GM18907 (cell line): ENCODE measurements at regions not wholly inside any gene's neighbourhood (a gene's known extent, or its start where the extent isn't known, plus 50 kb on each side); places are given as distances from the start of the nearest gene placed in this dataset.
A peak's percentile ranks its signal among the peaks of the same experiment; 100 is the strongest.

Experiments
- ATAC-seq: cut with Tn5 transposase; IDR thresholded peaks from one replicate; pipeline ENCODE4 v1.9.1; 2021; ENCODE audit warnings: mild to moderate bottlenecking, moderate library complexity; ENCODE audit not compliant: unreplicated experiment

DNA sequence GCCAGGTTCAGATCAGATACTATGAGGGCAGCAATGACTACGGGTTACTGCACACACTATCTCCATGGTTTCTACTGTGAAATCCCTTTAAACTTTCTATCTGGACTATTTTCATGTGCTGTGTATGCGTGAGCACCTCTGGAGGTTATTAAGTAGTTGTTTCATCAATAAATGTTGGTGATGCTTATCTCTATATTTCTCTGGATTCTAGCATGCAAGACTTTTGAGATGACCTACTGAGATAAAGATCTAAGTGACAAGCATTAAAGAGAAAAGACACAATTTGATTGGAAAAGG lies 194.0 kb downstream of the NRIP1 start:
- ATAC-seq, result no peak

DNA sequence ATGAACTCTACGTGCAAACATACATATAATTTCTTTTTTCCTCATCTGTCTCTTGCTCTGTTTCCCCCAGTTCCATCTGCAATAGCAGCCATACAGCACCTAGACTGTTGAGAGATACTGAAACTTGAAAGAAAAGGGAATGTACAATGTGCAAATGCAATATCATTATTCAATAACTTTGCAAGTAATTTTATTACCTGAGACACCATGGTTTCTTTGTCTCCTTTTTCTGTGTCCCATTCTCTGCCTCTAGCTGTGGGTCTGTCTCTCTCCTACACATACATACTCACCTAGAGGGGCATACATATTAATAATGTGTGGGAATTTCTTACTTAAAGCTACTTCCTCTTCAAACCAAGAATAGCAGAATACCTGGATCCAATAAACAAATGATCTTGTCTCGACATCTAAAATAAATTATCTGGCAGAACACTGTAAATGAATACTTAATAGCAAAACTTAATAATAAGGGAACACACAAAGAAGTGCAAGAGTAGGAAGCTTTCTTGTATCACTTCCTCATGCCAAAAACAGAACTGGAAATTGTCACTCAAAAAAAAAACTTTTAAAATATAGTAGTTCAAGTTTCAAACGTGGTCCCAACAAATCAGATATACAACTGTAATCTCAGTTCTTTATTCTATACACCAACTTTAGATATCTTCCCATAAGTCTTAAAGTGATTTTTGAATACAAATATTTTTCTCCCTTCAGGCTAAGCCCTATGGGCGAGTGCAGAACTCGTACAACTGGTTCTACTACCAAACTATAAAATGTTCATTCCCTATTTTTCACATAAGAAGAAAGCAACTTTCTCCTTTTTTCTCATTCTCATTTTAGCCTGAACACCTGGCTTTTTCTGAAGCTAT lies 194.6 kb downstream of the NRIP1 start:
- peak; percentile 65 for ATAC-seq

DNA sequence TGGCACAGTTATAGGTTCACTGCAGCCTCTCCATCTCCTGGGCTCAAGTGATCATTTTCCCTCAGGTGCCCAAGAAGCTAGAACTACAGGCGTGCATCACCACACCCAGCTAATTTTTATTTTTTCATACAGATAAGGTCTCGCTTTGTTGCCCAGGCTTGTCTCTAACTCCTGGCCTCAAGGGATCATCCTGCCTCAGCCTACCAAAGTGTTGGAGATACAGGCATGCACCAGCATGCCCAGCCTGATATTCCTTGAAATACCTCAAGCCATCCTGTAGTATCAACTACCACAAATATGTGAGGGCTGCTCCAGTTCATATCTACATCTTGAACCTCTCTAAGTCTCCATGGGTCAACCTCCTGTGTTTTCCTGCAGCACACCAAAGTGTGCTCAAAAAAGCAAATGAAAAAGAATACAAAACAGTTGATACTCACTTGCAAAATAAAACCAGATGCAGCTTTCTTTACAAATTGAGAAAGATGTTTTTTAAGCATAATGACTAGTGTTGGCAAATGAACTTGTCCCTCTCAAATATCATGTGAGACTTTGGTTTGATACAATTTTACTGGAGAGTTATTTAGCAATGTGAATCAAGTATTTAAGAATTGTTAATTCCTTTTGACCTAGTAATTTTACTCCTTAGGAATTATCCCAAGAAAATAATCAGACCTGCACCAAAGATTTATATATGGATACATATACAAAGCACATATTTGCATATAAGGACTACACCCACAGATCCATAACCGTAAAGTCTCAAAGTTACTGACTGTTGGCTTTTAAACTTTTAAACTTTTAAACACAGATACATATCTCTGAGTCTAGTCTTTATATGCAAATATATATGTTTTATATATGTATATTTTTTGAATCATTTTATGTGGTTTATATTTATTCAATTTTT lies 197.7 kb downstream of the NRIP1 start:
- no peak for ATAC-seq

DNA sequence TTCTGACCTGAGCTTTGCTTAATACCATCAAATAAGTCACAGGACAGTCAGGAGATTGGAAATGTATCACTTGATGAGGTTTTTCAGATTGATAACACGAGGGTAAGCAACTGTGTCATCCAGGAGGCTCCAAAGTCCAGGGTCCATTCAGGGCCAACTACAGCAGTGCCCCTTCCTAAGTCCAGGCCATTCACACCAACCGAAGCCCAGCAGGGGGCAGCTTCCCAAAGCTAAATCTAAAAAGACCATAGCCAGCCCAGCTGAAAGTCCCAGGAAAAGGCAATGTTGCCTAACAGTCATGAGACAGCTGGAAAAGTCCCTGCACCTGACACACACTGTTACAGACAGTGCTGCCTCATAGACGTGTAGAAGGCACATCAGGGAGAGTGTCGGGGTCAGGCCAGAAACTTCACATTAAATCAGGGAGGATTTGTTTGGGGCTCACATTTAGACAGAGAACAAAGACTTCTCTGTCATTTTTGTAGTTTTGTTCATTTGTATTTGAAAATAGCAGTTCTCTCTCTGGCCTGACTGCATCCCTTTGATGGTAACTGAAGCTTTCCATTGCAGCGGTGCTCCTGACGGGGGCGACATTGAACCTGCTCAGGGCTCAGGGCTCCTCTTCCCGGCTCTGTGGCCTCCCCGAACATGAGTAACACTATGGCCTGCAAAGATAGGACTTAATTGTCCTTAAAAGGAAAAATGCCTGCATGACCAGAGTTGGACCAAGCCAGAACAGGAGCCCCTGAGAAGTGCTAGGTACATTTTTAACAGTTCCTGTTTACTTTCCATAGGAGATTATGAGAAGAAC lies 200.4 kb downstream of the NRIP1 start:
- ATAC-seq, result peak; percentile 68

DNA sequence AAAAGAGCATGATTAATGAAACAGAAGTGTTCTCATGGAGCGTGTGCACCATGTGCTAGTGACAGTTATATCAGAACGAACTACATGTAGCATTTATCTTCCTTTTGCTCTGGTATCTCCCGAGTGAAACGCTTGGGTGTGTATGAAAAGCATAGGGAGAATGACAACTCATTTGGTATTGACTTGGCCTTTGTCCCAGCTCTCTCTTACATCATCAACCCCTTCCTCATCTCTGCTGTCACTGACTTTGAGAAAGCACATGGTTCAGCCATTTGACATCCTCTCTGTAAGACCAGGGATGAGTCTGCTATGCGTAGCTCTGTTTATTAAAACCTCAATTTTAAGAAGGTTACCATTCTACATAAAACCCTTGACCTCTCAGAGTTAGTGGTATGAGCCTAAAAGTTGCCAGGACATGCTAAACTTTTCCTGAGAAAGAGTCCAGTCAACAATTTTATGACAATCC lies 201.0 kb downstream of the NRIP1 start:
- no peak for ATAC-seq

DNA sequence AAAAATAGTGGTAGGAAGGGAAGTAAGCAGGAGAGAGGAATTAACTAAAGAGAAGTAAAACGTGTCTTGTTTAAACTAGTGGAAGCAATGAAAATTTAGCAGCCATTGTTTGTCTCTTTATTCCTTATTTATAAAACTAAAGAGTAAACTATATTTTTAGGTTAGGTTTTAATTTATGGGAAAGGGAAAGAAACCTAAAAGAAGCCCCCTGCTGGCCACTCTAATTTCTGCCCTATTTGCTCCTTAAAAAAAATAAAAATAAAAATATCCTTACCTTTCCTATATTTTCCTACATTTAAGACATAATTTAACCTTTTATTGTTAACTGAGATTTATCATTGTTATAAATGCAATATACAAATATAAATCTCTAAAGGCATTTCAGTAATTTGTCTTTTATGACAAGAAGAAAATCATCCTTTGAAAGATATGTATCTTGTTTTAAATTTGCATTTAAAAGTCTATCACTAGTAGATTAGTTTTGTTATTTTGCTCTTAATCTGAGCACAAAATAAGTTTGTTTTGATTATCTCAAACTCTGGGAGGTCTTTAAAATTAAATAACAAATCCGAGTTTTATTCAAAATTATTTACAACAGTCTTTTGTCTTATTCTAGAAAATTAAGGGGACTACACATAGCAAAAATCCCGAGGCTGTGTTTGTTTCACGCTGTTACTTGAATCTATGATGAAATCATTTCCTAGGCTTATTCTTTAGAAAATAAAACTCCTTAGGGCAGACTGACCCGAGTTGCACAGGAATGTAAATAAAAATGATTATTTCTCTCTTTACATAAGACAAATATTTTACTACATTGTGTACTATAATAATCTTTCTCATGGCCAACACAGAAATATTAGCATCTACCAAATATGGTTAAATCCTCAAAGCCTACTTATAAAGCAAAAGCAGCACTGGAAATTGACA lies 201.7 kb downstream of the NRIP1 start:
- no peak for ATAC-seq

DNA sequence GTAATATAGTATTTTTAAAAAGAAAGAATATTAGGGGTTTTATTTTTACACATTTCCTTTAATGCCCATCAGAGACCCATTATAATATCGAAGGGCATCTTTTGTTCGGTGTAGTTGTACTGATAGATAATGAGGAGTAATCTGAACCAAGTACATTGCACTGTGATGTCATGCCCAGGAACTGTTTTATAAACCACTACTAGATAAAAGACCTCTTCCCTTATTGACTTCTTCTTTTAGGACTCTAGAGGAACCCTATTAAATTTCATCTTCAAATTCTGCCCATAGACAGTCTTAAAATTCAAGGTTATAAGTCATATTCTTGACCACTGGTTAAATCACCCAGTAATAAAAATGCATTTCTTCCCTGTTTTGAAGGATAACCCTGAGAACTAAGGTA lies 206.5 kb downstream of the NRIP1 start:
- no peak for ATAC-seq

DNA sequence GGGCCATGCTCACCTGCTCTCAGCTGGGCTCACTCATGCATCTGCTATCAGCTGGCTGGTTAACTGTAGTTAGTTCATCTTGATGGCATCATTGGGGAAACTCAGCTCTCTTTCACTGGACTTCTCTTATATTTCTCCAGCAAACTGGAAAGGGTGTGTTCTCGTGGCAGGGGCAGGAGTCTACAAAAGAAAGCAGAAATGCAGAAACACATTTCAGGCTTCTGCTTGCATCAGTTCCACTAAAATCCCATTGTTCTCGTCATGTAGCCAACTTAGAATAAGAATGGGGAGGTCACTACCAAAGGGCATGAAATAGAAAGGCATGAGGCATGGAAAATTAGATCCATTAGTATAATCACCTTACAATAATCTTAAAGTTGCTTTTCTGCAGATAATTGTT lies 207.3 kb downstream of the NRIP1 start:
- ATAC-seq, result no peak

DNA sequence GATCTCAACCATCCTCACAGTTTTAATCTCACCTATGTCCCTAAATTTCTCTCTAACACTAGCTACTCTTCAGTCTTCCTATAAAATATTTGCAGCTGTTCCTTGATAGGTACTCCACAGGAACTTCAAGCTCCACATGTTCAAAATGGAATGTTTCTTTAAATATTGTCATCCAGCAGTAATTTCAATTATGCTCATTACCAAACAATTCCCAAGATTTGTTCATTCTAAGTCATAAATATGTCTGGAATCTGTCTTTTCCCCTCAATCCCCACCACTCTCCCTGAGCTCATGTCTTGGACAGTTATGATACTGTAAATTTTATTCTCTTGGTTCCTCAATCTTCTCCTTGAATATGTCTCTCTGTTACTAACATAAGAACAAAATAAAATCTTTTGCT lies 214.4 kb downstream of the NRIP1 start:
- ATAC-seq, result no peak

DNA sequence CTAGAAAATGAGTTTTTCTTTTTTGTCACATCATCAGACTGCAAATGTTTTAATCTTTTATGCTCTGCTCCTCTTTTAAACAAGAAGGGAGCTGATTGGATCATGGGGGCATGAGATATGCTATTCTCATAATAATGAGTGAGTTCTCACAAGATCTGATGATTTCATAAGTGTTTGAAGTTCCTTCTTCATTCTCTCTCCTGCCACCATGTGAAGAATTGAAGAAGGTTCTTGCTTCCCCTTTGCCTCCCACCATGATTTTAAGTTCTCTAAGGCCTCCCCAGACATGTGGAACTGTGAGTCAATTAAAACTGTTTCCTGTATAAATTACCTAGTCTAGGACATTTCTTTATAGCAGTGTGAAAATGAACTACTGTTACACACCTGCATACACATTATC lies 218.2 kb downstream of the NRIP1 start:
- ATAC-seq, result no peak

DNA sequence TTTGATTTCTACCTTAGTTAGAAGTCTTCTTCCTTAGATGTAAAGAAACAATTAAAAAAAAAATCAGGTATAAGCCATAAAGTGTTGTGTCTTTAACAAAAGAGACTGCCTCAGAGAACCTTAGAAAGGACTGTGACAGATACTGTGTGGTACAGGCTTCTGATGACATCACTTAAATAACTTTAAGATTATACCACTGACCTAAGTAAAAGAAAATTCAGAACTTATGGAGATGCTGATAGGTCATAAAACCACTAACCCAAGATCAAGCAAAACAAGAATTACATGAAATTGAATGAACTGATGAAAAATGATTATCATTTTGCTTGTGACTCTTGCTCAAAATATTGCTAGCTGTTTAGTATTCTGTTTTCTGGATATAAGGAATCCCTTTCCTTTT lies 220.8 kb downstream of the NRIP1 start:
- ATAC-seq, result no peak

DNA sequence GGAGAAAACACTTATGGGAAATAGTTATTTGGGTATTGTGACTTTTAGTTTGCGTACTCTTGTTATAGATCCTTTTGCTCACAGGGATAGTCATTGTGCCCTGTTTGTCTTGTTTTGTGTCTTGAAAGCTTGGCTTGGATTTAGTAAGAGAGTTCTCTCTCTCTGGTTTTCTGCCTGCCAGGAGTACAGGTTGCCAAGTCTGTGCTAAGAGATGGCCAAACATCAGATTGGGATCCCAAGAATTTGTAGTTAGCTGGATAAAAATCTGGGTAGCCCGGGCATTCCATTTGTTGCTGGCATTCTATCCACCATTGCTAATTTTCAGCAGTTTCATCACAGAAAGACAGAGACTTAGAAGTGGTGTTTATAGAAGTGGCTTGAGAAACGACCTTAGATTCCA lies 222.2 kb downstream of the NRIP1 start:
- ATAC-seq, result no peak

DNA sequence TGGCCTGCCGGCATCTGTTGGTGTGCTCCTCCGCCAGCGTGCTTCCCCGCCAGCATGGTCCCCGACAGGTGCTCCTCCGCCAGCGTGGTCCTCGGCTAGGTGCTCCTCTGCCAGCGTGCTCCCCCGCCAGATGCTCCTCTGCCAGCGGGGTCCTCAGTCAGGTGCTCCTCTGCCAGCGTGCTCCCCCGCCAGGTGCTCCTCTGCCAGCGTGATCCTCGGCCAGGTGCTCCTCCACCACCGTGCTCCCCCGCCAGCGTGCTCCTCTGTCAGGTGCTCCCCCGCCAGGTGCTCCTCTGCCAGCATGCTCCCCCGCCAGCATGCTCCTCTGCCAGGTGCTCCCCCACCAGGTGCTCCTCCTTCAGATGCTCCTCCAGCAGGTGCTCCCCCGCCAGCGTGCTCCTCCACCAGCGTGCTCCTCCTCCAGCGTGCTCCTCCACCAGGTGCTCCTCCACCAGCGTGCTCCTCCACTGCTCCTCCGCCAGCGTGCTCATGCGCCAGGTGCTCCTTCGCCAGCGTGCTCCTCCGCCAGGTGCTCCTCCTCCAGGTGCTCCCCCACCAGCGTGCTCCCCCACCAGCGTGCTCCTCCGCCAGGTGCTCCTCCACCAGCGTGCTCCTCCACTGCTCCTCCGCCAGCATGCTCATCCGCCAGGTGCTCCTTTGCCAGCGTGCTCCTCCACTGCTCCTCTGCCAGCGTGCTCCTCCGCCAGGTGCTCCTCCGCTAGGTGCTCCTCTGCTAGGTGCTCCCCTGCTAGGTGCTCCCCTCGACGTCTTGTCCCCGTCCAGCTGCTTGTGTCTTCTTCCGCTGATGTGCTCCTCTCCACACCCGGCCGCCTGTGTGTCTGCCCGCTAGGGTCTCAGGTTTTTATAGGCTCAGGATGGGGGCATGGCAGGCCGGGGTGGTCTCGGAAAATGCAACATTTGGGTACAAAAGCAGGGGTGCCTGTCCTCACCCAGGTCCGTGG lies 223.0 kb downstream of the NRIP1 start:
- no peak for ATAC-seq

DNA sequence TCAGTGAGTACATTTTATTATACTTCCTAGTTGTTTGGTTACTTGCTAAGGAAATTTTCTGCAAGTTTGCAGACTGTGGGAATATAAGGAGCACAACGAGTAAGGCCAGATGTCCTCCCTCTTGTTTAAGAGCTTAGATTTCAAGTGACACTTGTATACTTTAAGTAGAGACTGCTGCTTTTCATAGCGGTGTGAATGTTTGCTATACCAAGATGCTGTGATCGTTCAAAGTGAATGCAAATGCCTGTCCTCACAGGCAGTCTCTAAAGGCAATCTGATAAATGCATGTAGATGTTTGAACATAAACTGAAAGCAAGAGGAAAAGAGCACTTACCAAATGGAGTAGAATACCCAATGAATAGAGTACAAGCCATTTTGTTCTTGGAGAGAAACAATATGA lies 226.4 kb downstream of the NRIP1 start:
- no peak for ATAC-seq

DNA sequence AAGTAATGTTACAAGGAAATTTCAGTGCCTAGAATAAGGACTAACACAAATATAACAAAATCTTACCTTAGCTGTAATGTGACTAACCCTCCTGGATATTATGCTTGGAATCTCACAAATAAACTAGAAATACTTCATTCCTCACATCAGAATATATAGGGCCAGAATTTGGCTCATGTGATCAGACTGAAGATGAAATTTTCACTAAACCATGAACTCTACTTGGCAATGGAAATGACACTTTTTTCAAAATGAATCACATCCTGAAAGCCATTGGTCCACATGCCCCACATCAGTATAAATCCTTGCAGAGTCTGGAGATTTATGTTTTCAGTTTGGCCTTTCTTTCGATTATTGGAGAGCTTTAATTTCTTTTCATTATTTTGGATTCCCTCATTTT lies 227.8 kb downstream of the NRIP1 start:
- ATAC-seq, result no peak

DNA sequence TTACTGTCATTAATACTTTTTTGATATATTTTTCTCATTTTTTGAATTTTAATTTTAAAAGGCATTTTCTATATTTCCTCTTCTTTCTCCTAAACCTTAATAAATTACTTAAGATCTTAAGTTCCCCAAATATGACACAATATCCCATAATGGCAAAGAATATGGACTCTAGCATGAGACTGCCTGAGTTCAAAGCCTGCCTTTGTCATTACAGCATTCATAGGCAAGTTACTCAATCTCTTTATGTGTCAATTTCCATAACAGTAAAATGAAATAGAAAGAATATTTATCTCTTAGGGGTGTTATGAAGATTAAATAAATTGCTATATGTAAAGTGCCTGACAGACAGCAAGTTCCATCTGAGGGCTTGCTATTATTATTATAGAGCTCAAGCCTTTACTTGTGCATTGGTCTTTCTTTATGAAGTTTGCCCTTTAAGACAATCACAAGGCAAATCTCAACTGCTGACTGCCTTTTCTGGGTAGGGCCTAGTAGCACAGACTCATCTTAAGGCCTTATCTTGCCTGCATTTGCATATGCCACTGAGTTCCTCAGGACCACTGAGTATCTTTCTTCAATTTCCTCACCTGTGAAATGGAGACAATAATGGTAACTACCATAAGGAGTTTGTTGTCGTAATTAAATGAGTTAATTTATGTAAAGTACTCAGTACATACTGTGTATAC lies 231.0 kb downstream of the NRIP1 start:
- ATAC-seq, result no peak

DNA sequence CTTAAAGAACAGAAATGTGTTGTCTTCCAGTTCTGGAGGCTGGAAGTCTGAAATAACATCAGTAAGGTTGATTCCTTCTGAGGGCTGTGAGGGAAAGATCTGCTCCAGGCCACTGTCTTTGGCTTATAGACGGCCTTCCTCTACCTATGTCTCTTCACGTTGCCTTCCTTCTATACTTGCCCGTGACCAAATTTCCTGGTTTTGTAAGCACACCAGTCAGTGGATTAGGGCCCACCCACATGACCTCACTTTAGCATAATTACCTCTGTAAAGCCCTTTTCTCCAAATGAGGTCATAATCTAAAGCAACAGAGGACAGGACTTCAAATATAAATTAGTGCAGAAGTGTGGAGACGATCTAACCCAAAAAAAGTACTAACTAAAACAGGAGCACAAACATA lies 231.6 kb downstream of the NRIP1 start:
- no peak for ATAC-seq

DNA sequence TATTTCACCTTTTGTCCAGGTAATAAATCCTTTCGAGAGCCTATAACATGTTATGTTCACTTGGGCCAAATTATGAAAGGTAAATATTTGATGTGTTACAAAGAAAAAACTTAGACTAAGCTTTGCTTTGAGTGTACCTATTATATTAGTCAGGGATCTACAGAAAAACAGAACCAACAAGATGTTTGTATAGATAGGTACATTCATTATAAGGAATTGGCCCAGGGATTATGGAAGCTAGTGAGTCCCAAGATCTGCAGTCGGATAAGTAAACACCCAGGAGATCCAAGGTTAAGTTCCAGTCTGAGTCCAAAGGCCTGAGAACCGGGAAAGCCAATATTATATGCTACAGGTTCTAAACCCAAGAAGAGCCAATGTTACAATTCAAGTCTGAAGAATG lies 234.5 kb downstream of the NRIP1 start:
- no peak for ATAC-seq

DNA sequence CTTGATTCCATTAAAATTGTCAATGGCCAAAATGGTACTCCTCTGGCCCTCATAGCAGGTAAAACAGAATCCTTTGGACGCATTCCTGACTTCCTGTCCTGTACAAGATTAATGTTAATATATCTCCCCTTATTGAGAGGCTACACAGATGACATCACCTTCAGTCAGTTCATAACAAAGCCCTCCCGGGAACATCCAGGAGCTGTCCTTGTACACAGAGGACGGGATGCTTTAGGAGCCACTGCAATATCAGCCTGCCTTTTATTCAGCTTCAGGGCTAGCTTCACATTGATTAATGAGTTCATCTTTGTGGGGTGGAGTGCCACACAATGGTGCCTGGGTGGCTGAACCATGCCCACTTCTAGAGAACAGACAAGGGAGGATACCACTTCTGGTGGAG lies 235.1 kb downstream of the NRIP1 start:
- no peak for ATAC-seq
